Mesendoderm (in vitro differentiated cells): ENCODE measurements at regions not wholly inside any gene's neighbourhood (a gene's known extent, or its start where the extent isn't known, plus 50 kb on each side); places are given as distances from the start of the nearest gene placed in this dataset.

Experiments used
- DNase-seq: peaks from one replicate; pipeline ENCODE4 v3.0.0; 2013
- H2AK5ac ChIP-seq: 2 replicates; pipeline ENCODE4 v1.6.1; 2013; ENCODE audit warnings: low read length, inconsistent platforms
- H2BK120ac ChIP-seq: 2 replicates; pipeline ENCODE4 v1.6.1; 2013; ENCODE audit warnings: low read depth, mild to moderate bottlenecking, low read length, moderate library complexity, mixed read lengths
- H2BK15ac ChIP-seq: replicated peaks from 2 replicates; pipeline ENCODE4 v1.6.1; 2013; ENCODE audit warnings: low read depth, mild to moderate bottlenecking, moderate library complexity
- H2BK5ac ChIP-seq: 2 replicates; pipeline ENCODE4 v1.6.1; 2013; ENCODE audit warnings: low read length, inconsistent platforms
- H3K18ac ChIP-seq: 2 replicates; pipeline ENCODE4 v1.6.1; 2013; ENCODE audit warnings: mild to moderate bottlenecking, low read length, mixed read lengths
- H3K23ac ChIP-seq: one replicate; pipeline ENCODE4 v1.6.1; 2013; ENCODE audit warnings: low read length
- H3K27ac ChIP-seq: 2 replicates; pipeline ENCODE4 v1.5.1; 2013; ENCODE audit warnings: low read depth, mild to moderate bottlenecking, inconsistent platforms, low read length, moderate library complexity
- H3K27me3 ChIP-seq: 2 replicates; pipeline ENCODE4 v1.6.1; 2013; ENCODE audit warnings: low read length, control low read depth, mild to moderate bottlenecking, inconsistent platforms; ENCODE audit not compliant: insufficient read depth, poor library complexity
- H3K36me3 ChIP-seq: 2 replicates; pipeline ENCODE4 v1.6.1; 2013; ENCODE audit warnings: low read length, inconsistent platforms; ENCODE audit not compliant: control insufficient read depth, insufficient read depth
- H3K4ac ChIP-seq: one replicate; pipeline ENCODE4 v1.6.1; 2013; ENCODE audit warnings: low read depth, mild to moderate bottlenecking, low read length, moderate library complexity
- H3K4me1 ChIP-seq: 2 replicates; pipeline ENCODE4 v1.6.1; 2013; ENCODE audit warnings: low read depth, low read length, inconsistent platforms; ENCODE audit not compliant: control insufficient read depth
- H3K4me2 ChIP-seq: 2 replicates; pipeline ENCODE4 v1.6.1; 2013; ENCODE audit warnings: low read length
- H3K4me3 ChIP-seq: 2 replicates; pipeline ENCODE4 v1.5.1; 2013; ENCODE audit warnings: mild to moderate bottlenecking, low read length
- H3K56ac ChIP-seq: one replicate; pipeline ENCODE4 v1.6.1; 2013; ENCODE audit warnings: low read length
- H3K79me1 ChIP-seq: 2 replicates; pipeline ENCODE4 v1.6.1; 2013; ENCODE audit warnings: low read length, inconsistent platforms
- H3K79me2 ChIP-seq: 2 replicates; pipeline ENCODE4 v1.6.1; 2013; ENCODE audit warnings: mild to moderate bottlenecking, low read length; ENCODE audit not compliant: control insufficient read depth, insufficient read depth
- H3K9ac ChIP-seq: 2 replicates; pipeline ENCODE4 v1.6.1; 2013; ENCODE audit warnings: low read length, inconsistent platforms
- H4K5ac ChIP-seq: one replicate; pipeline ENCODE4 v1.6.1; 2013; ENCODE audit warnings: low read length
- H4K8ac ChIP-seq: one replicate; pipeline ENCODE4 v1.6.1; 2013; ENCODE audit warnings: low read depth, mild to moderate bottlenecking, control low read depth, low read length, moderate library complexity
- WGBS: extraction: QIAGEN DNeasy Blood & Tissue Kit; methylation state at CpG from one replicate; pipeline ENCODE4 v1.1.7; 2013; ENCODE audit warnings: low lambda C conversion rate, missing lambda C conversion rate; ENCODE audit not compliant: insufficient coverage; ENCODE audit errors: extremely low coverage; 5-methylcytosine and 5-hydroxymethylcytosine counted together

DNA sequence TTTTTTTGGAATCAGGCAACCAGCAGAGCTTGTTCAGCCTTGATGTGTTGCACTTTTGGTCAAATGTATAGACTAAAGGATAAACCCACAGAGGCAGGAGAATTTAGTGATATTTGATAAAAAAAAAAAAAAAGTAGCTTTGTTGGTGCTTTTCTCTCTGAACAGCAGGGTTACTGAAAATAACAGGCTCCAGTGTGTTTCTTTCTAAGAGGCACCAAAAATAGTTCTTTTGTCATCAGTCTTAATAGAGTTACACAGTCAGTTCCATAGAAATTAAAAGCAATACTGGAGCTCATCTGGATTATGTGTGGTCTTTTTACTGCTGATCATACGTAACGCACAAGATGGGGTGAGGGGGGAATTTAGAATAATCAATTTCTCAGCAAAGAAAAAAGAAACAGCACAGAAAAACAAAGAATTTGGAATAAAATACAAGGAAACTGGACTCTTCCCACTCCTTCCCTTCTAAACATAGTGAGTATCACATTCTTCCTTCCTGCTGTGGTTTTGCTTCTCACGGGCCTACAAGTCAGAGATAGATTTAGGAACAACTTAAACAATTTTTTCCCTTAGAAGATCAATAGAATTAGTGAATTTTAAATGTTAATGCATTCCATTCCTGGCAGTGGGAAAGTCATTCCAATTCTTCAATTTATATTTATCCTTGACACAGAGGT is 178.8 kb upstream of the AKR1E2 start:
- Histone ChIP-seq H3K4me2 (no peak overlapping the region), H3K18ac (no peak overlapping the region), H3K4ac (no peak overlapping the region), H3K9ac (no peak overlapping the region), H2BK15ac (no peak overlapping the region), H3K27me3 (no peaks in the 10 kb centered on the region), H2BK120ac (no peak overlapping the region), H4K8ac (no peak overlapping the region), H2BK5ac (no peak overlapping the region), H3K4me3 (no peak overlapping the region), H4K5ac (no peak overlapping the region), H3K23ac (no peak overlapping the region), H3K79me1 (no peaks in the 10 kb centered on the region), H3K27ac (no peak overlapping the region), H3K56ac (no peak overlapping the region), H3K36me3 (no peaks in the 10 kb centered on the region), H3K4me1 (no peaks in the 10 kb centered on the region), H3K79me2 (no peaks in the 10 kb centered on the region), H2AK5ac (no peak overlapping the region)
- DNase-seq, result no peak
- no CpG with 5 or more reads among the region's 3 CpGs for WGBS

- H3K4me3 ChIP-seq, result no peak overlapping the region
- H3K36me3 ChIP-seq, result no peaks in the 10 kb centered on the region
- no CpG with 5 or more reads among the region's 3 CpGs for WGBS
- no peaks in the 10 kb centered on the region for H3K79me1 ChIP-seq
- no peak overlapping the region for H3K56ac ChIP-seq
- no peak overlapping the region for H4K8ac ChIP-seq
- H3K9ac ChIP-seq, result no peak overlapping the region
- H3K23ac ChIP-seq, result no peak overlapping the region
- no peak overlapping the region for H4K5ac ChIP-seq
- DNase-seq, result no peak
- H3K4me2 ChIP-seq, result no peak overlapping the region
- H3K27ac ChIP-seq, result no peak overlapping the region
- no peak overlapping the region for H3K4ac ChIP-seq
- no peak overlapping the region for H2BK120ac ChIP-seq
- no peaks in the 10 kb centered on the region for H3K4me1 ChIP-seq
- no peaks in the 10 kb centered on the region for H3K79me2 ChIP-seq
- no peak overlapping the region for H2BK15ac ChIP-seq
- no peaks in the 10 kb centered on the region for H3K27me3 ChIP-seq
- H2AK5ac ChIP-seq, result no peak overlapping the region
- no peak overlapping the region for H2BK5ac ChIP-seq
- no peak overlapping the region for H3K18ac ChIP-seq
Measured at GRCh38 chr10:4646547-4646946, 179.5 kb upstream of the AKR1E2 start.

- Histone ChIP-seq H3K79me2 (no peaks in the 10 kb centered on the region), H4K8ac (no peak overlapping the region), H3K4me1 (no peaks in the 10 kb centered on the region), H4K5ac (no peak overlapping the region), H3K4ac (no peak overlapping the region), H3K9ac (no peak overlapping the region), H2AK5ac (no peak overlapping the region), H3K79me1 (no peaks in the 10 kb centered on the region), H3K18ac (no peak overlapping the region), H3K27me3 (no peaks in the 10 kb centered on the region), H2BK5ac (no peak overlapping the region), H3K23ac (no peak overlapping the region), H3K27ac (no peak overlapping the region), H2BK120ac (no peak overlapping the region), H3K36me3 (no peaks in the 10 kb centered on the region), H3K4me2 (no peak overlapping the region), H3K56ac (no peak overlapping the region), H3K4me3 (no peak overlapping the region), H2BK15ac (no peak overlapping the region)
- no CpG with 5 or more reads among the region's 2 CpGs for WGBS
- no peak for DNase-seq
Measured at GRCh38 chr10:4645836-4646235, 180.2 kb upstream of the AKR1E2 start.

DNA sequence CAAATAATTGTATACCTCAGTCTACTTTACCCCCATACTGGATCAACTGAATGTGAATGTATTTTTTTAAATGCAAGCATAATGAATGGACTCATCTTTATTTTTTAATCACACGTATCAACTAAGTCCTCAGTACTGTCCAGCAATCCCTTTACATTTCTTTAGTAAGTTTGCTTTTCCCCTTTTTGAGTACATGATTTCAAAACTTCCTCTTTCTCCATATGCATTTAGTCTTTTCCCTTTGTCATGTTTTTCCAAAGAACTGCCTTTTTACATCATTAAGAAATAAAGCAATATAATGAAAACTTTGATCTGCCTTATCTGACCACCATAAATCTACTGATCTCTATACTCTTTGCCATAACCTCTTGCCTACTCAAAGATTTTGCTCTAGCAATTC is 182.5 kb upstream of the AKR1E2 start:
- Histone ChIP-seq H3K9ac (no peak overlapping the region), H3K4ac (no peak overlapping the region), H3K4me1 (no peaks in the 10 kb centered on the region), H3K23ac (no peak overlapping the region), H2AK5ac (no peak overlapping the region), H4K8ac (no peak overlapping the region), H3K4me2 (no peak overlapping the region), H3K18ac (no peak overlapping the region), H3K56ac (no peak overlapping the region), H3K27me3 (no peaks in the 10 kb centered on the region), H2BK15ac (no peak overlapping the region), H3K79me1 (no peaks in the 10 kb centered on the region), H4K5ac (no peak overlapping the region), H3K4me3 (no peak overlapping the region), H3K36me3 (no peaks in the 10 kb centered on the region), H3K79me2 (no peaks in the 10 kb centered on the region), H2BK5ac (no peak overlapping the region), H2BK120ac (no peak overlapping the region), H3K27ac (no peak overlapping the region)
- DNase-seq, result no peak
- no CpG with 5 or more reads among the region's 1 CpG for WGBS

- no peaks in the 10 kb centered on the region for H3K36me3 ChIP-seq
- H3K9ac ChIP-seq, result no peak overlapping the region
Measured at GRCh38 chr10:4639960-4640359, 186.0 kb upstream of the AKR1E2 start.

DNA sequence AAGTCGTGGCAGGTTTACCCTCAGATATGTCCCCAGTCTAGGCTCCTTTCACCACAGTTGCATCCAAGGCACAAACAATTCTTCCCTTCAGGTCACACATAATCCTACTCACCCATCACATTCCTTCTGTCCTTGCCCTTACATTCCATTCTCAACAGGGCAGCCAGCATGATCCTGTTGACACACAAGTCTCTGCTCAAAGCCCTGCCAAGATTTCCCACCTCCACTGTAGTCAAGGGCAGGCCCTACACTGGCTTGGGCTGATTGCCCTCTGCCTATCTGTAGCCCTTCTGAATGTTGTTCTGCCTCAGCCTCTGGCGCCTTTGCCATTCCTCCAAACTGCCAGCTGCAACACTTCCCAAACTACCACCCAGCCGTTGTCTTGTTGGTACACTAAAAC is 187.9 kb upstream of the AKR1E2 start:
- Histone ChIP-seq H3K27ac (no peak overlapping the region), H4K8ac (no peak overlapping the region), H3K4me3 (no peak overlapping the region), H3K79me2 (no peaks in the 10 kb centered on the region), H3K56ac (no peak overlapping the region), H3K79me1 (no peaks in the 10 kb centered on the region), H4K5ac (no peak overlapping the region), H3K4ac (no peak overlapping the region), H3K4me1 (peaks cover 2% of the 10 kb centered on the region), H3K27me3 (no peaks in the 10 kb centered on the region), H3K4me2 (no peak overlapping the region), H2BK15ac (no peak overlapping the region), H3K18ac (no peak overlapping the region), H2BK120ac (no peak overlapping the region), H3K23ac (no peak overlapping the region), H2AK5ac (no peak overlapping the region), H3K36me3 (no peaks in the 10 kb centered on the region), H2BK5ac (no peak overlapping the region), H3K9ac (no peak overlapping the region)
- peak; percentile 78 for DNase-seq
- no CpG with 5 or more reads among the region's 3 CpGs for WGBS

More at GRCh38 chr10:4639960-4640359, 186.0 kb upstream of the AKR1E2 start:
- H2AK5ac ChIP-seq, result no peak overlapping the region
- no CpG with 5 or more reads among the region's 2 CpGs for WGBS
- no peak overlapping the region for H2BK120ac ChIP-seq
- H3K4me2 ChIP-seq, result no peak overlapping the region
- no peak overlapping the region for H2BK15ac ChIP-seq
- no peak overlapping the region for H4K5ac ChIP-seq
- H3K79me2 ChIP-seq, result no peaks in the 10 kb centered on the region
- no peak overlapping the region for H2BK5ac ChIP-seq
- H3K56ac ChIP-seq, result no peak overlapping the region
- peaks cover 2% of the 10 kb centered on the region for H3K4me1 ChIP-seq
- DNase-seq, result no peak
- H3K18ac ChIP-seq, result no peak overlapping the region
- no peak overlapping the region for H3K4me3 ChIP-seq
- H3K23ac ChIP-seq, result no peak overlapping the region
- H4K8ac ChIP-seq, result no peak overlapping the region
- H3K27me3 ChIP-seq, result no peaks in the 10 kb centered on the region
- H3K79me1 ChIP-seq, result no peaks in the 10 kb centered on the region
- H3K27ac ChIP-seq, result no peak overlapping the region
- no peak overlapping the region for H3K4ac ChIP-seq
